Keratinocyte (primary cell): ENCODE measurements at regions not wholly inside any gene's neighbourhood (a gene's known extent, or its start where the extent isn't known, plus 50 kb on each side); places are given as distances from the start of the nearest gene placed in this dataset.

Experiments
- DNase-seq: peaks from one replicate; pipeline ENCODE4 v3.0.0-alpha.2; 2011; ENCODE audit warnings: low read depth, missing footprints, low spot score
- FAIRE-seq: peaks from 2 replicates; lab custom pipeline; 2011; peaks lifted over from hg19 to GRCh38; lab: Jason Lieb, UNC
- H2AFZ ChIP-seq: 2 replicates; pipeline ENCODE4 v1.6.0; 2012; ENCODE audit warnings: low read length, control low read depth, inconsistent platforms; ENCODE audit not compliant: control insufficient read depth
- H3K27ac ChIP-seq: 2 replicates; pipeline ENCODE4 v1.5.1; 2011; ENCODE audit warnings: low read length; ENCODE audit not compliant: control insufficient read depth, insufficient read depth
- H3K27me3 ChIP-seq: 3 replicates; pipeline ENCODE4 v1.6.0; 2011; ENCODE audit warnings: low read length; ENCODE audit not compliant: control insufficient read depth, insufficient read depth; ENCODE audit errors: extremely low read depth
- H3K36me3 ChIP-seq, 2 experiments: 2 replicates in 1 of 2; 3 replicates in 1 of 2; pipeline ENCODE4 v1.5.1; 2011; ENCODE audit warnings: low read length in 2 of 2, mild to moderate bottlenecking in 1 of 2; ENCODE audit not compliant: control insufficient read depth in 2 of 2, insufficient read depth in 2 of 2; ENCODE audit errors: extremely low read depth in 1 of 2
- H3K4me1 ChIP-seq: 3 replicates; pipeline ENCODE4 v1.5.1; 2011; ENCODE audit warnings: low read length; ENCODE audit not compliant: control insufficient read depth, insufficient read depth; ENCODE audit errors: extremely low read depth
- H3K4me2 ChIP-seq: 3 replicates; pipeline ENCODE4 v1.6.0; 2011; ENCODE audit warnings: low read depth, low read length; ENCODE audit not compliant: control insufficient read depth, insufficient read depth; ENCODE audit errors: extremely low read depth
- H3K4me3 ChIP-seq, 3 experiments: fragments of 200-600 bp in 1 of 3; sonication (generic) in 1 of 3; 2 replicates in 2 of 3; 3 replicates in 1 of 3; pipeline ENCODE4 v1.5.1; 2011 to 2016; ENCODE audit warnings: low read length in 3 of 3, mild to moderate bottlenecking in 3 of 3, control low read depth in 2 of 3, inconsistent platforms in 1 of 3, low read depth in 1 of 3, mixed read lengths in 1 of 3, mixed run types in 1 of 3, moderate library complexity in 1 of 3; ENCODE audit not compliant: control insufficient read depth in 2 of 3, insufficient read depth in 2 of 3; ENCODE audit errors: extremely low read depth in 1 of 3
- H3K79me2 ChIP-seq: 2 replicates; pipeline ENCODE4 v1.6.0; 2012; ENCODE audit warnings: low read length; ENCODE audit not compliant: control insufficient read depth, insufficient read depth
- H3K9ac ChIP-seq: 3 replicates; pipeline ENCODE4 v1.6.0; 2011; ENCODE audit warnings: low read length; ENCODE audit not compliant: control insufficient read depth, insufficient read depth; ENCODE audit errors: extremely low read depth
- H3K9me1 ChIP-seq: 3 replicates; pipeline ENCODE4 v1.6.0; 2011; ENCODE audit warnings: low read length; ENCODE audit not compliant: control insufficient read depth, insufficient read depth; ENCODE audit errors: extremely low read depth
- H3K9me3 ChIP-seq: 2 replicates; pipeline ENCODE4 v1.5.1; 2012; ENCODE audit warnings: low read depth, low read length; ENCODE audit not compliant: control insufficient read depth
- H4K20me1 ChIP-seq: 3 replicates; pipeline ENCODE4 v1.6.0; 2011; ENCODE audit warnings: low read length; ENCODE audit not compliant: control insufficient read depth, insufficient read depth; ENCODE audit errors: extremely low read depth
- EZH2 ChIP-seq: IDR thresholded peaks from one replicate; pipeline ENCODE4 v1.6.1; 2012; ENCODE audit warnings: inconsistent platforms, mild to moderate bottlenecking, low read length, moderate library complexity
- dilution Hi-C: fragments of 300-500 bp; cut with MboI; formaldehyde crosslinking; loops from one replicate; pipeline ENCODE4 v1.7.0; 2020; ENCODE audit warnings: low sequenced_read_pairs; ENCODE audit not compliant: extremely low pct_ligation_motif_present
- TF ChIP-seq, protein P1 (sequence below), 3 experiments: IDR thresholded peaks in 1 of 3; conservative IDR thresholded peaks in 1 of 3; optimal IDR thresholded peaks in 1 of 3; 2 replicates in 2 of 3; 3 replicates in 1 of 3; pipeline versions ENCODE3 to v1.5.1; 2011; ENCODE audit warnings: low read length in 3 of 3, mild to moderate bottlenecking in 3 of 3, moderate library complexity in 2 of 3, control low read depth in 1 of 3, inconsistent platforms in 1 of 3; ENCODE audit not compliant: insufficient read depth in 2 of 3; ENCODE audit errors: extremely low read depth in 1 of 3

DNA sequence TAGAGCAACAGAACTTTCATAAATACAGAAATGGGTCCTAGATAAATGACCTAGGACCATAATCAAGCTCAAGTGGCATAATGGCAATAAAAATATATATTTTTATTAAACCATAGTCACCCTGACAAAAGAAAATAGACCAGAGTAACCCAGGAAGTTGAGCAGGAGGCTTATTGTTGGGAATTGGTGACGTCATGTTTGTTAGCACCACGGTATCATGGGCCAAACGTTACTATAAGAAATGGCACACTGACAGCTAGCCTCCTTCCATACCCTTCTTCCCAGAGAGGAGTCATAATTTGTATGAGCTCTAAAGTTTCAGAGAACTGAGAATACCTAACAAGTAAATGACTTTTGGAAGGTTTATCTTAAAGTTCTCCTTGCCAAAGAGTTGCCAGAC, 1698.2 kb downstream of the REEP3 start:
- Histone ChIP-seq H2AFZ (no peak overlapping the region), H3K4me1 (no peaks in the 10 kb centered on the region), H3K4me2 (no peak overlapping the region), H3K4me3 (no peak overlapping the region), H4K20me1 (no peaks in the 10 kb centered on the region), H3K9ac (no peak overlapping the region), H3K27ac (no peak overlapping the region), H3K79me2 (no peaks in the 10 kb centered on the region), H3K27me3 (no peaks in the 10 kb centered on the region), H3K9me1 (no peaks in the 10 kb centered on the region), H3K9me3 (no peaks in the 10 kb centered on the region), H3K36me3 (no peaks in the 10 kb centered on the region)
- FAIRE-seq (no peak), DNase-seq (no peak)
- TF ChIP-seq EZH2, result no peak
- TF ChIP-seq, protein P1, sequence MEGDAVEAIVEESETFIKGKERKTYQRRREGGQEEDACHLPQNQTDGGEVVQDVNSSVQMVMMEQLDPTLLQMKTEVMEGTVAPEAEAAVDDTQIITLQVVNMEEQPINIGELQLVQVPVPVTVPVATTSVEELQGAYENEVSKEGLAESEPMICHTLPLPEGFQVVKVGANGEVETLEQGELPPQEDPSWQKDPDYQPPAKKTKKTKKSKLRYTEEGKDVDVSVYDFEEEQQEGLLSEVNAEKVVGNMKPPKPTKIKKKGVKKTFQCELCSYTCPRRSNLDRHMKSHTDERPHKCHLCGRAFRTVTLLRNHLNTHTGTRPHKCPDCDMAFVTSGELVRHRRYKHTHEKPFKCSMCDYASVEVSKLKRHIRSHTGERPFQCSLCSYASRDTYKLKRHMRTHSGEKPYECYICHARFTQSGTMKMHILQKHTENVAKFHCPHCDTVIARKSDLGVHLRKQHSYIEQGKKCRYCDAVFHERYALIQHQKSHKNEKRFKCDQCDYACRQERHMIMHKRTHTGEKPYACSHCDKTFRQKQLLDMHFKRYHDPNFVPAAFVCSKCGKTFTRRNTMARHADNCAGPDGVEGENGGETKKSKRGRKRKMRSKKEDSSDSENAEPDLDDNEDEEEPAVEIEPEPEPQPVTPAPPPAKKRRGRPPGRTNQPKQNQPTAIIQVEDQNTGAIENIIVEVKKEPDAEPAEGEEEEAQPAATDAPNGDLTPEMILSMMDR (optimal IDR thresholded peaks at IDR 0.05 in 1 of 3, IDR thresholded peaks at IDR 0.05 in 1 of 3, conservative IDR thresholded peaks at IDR 0.05 in 1 of 3; ENCODE audit: extremely low read depth in 1 of 3, insufficient read depth in 2 of 3, low read length in 3 of 3), result no peak
- dilution Hi-C loops, result no loop called here

DNA sequence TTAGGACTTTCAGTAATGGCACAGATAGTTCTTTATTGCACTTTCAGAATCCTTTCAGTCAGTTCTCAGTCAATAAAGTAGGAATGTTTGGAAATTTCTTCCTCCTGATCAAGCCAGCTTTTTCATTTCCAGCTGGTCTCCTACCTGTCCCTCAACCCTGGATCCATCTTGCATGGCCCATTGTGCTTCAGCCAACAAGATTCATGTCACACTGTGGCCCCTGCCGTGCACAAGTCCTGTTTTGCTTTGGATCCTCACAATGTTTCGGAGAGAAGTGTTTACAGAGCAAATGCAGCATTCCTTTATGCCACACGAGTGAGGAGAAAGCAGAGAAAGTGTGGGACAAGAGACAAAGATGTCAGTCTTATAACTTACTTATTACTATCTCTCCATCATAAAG, 1694.7 kb upstream of the LRRTM3 start:
- H2AFZ ChIP-seq, result no peak overlapping the region
- no peaks in the 10 kb centered on the region for H3K79me2 ChIP-seq
- no peak overlapping the region for H3K9ac ChIP-seq
- H4K20me1 ChIP-seq, result no peaks in the 10 kb centered on the region
- H3K27me3 ChIP-seq, result no peaks in the 10 kb centered on the region
- dilution Hi-C loops, result no loop called here
- no peak for FAIRE-seq
- H3K4me1 ChIP-seq, result no peaks in the 10 kb centered on the region
- TF ChIP-seq, protein P1 (optimal IDR thresholded peaks at IDR 0.05 in 1 of 3, IDR thresholded peaks at IDR 0.05 in 1 of 3, conservative IDR thresholded peaks at IDR 0.05 in 1 of 3; ENCODE audit: extremely low read depth in 1 of 3, insufficient read depth in 2 of 3, low read length in 3 of 3), result no peak
- no peak for TF ChIP-seq EZH2
- H3K27ac ChIP-seq, result no peak overlapping the region
- no peaks in the 10 kb centered on the region for H3K36me3 ChIP-seq
- no peak for DNase-seq
- H3K4me3 ChIP-seq, result no peak overlapping the region
- no peak overlapping the region for H3K4me2 ChIP-seq
- H3K9me3 ChIP-seq, result no peaks in the 10 kb centered on the region
- no peaks in the 10 kb centered on the region for H3K9me1 ChIP-seq
